Brain microvascular endothelial cell (primary cell): ENCODE measurements at regions not wholly inside any gene's neighbourhood (a gene's known extent, or its start where the extent isn't known, plus 50 kb on each side); places are given as distances from the start of the nearest gene placed in this dataset.

ENCODE experiments used
- DNase-seq: peaks from one replicate; pipeline ENCODE4 v3.0.0-alpha.2; 2020
- H3K27ac ChIP-seq: fragments of 250-450 bp; sonication (Bioruptor Pico); 2 replicates; pipeline ENCODE4 v1.5.1; 2020; ENCODE audit warnings: mild to moderate bottlenecking, moderate library complexity
- H3K27me3 ChIP-seq: fragments of 250-450 bp; sonication (Bioruptor Pico); replicated peaks from 2 replicates; pipeline ENCODE4 v1.5.1; 2020; ENCODE audit warnings: mild to moderate bottlenecking
- H3K36me3 ChIP-seq: fragments of 250-450 bp; sonication (Bioruptor Pico); replicated peaks from 2 replicates; pipeline ENCODE4 v1.5.1; 2020; ENCODE audit warnings: mild to moderate bottlenecking
- H3K4me3 ChIP-seq: 2 replicates; pipeline ENCODE4 v1.5.1; 2011; ENCODE audit warnings: low read depth, mild to moderate bottlenecking, control low read depth, low read length, moderate library complexity
- CTCF ChIP-seq: IDR thresholded peaks from 2 replicates; pipeline ENCODE4 v1.5.1; 2011; ENCODE audit warnings: low read depth, mild to moderate bottlenecking, moderate library complexity, low read length, control low read depth, inconsistent platforms; ENCODE audit errors: missing control alignments
- in situ Hi-C: cut with HindIII; loops from 2 replicates; pipeline ENCODE4 v1.10.0; 2017; ENCODE audit warnings: low sequenced_read_pairs, low pct_ligation_motif_present

- Histone ChIP-seq H3K4me3 (no peak overlapping the region), H3K36me3 (no peaks in the 10 kb centered on the region), H3K27me3 (no peaks in the 10 kb centered on the region), H3K27ac (no peak overlapping the region)
- in situ Hi-C loops: no loop called here
- no peak for DNase-seq
- no peak for TF ChIP-seq CTCF
Measured at GRCh38 chr4:19051831-19052230, 1030.3 kb upstream of the LCORL start.

- H3K4me3 ChIP-seq: no peak overlapping the region
- no peaks in the 10 kb centered on the region for H3K36me3 ChIP-seq
- TF ChIP-seq CTCF: no peak
- DNase-seq: no peak
- in situ Hi-C loops: no loop called here
- no peaks in the 10 kb centered on the region for H3K27me3 ChIP-seq
- H3K27ac ChIP-seq: no peak overlapping the region
Measured at GRCh38 chr4:19047279-19047880, 1025.8 kb upstream of the LCORL start.

GRCh38 chr4:19039816-19040215 lies 1018.3 kb upstream of the LCORL start:
- Histone ChIP-seq H3K4me3 (no peak overlapping the region), H3K36me3 (no peaks in the 10 kb centered on the region), H3K27ac (no peak overlapping the region), H3K27me3 (no peaks in the 10 kb centered on the region)
- no peak for DNase-seq
- no peak for TF ChIP-seq CTCF
- in situ Hi-C loops: no loop called here

GRCh38 chr4:19038231-19038630 lies 1016.7 kb upstream of the LCORL start:
- Histone ChIP-seq H3K36me3 (no peaks in the 10 kb centered on the region), H3K27ac (no peak overlapping the region), H3K4me3 (no peak overlapping the region), H3K27me3 (no peaks in the 10 kb centered on the region)
- in situ Hi-C loops: no loop called here
- DNase-seq: no peak
- no peak for TF ChIP-seq CTCF

GRCh38 chr4:19033816-19034733 lies 1012.5 kb upstream of the LCORL start:
- no peak for TF ChIP-seq CTCF
- Histone ChIP-seq H3K27ac (no peak overlapping the region), H3K36me3 (no peaks in the 10 kb centered on the region), H3K27me3 (no peaks in the 10 kb centered on the region), H3K4me3 (no peak overlapping the region)
- in situ Hi-C loops: no loop called here
- DNase-seq: no peak
